Adrenal gland (tissue), 5 donors: ENCODE measurements at regions not wholly inside any gene's neighbourhood (a gene's known extent, or its start where the extent isn't known, plus 50 kb on each side); places are given as distances from the start of the nearest gene placed in this dataset.

ENCODE experiments used
- CTCF ChIP-seq, 6 experiments: fragments of 450-650 bp in 4 of 6; fragments of 200-600 bp in 2 of 6; sonication (generic) in 1 of 6; IDR thresholded peaks; 1 replicate in 5 of 6; 2 replicates in 1 of 6; pipeline versions ENCODE4 v1.5.1 to v1.8.0; 2016 to 2021; ENCODE audit warnings: antibody characterized with exemption in 6 of 6, mild to moderate bottlenecking in 2 of 6, moderate library complexity in 1 of 6
- POLR2A ChIP-seq, 2 donors: fragments of 450-650 bp; IDR thresholded peaks; one replicate each; pipeline ENCODE4 v1.6.1; 2017; ENCODE audit warnings: antibody characterized with exemption in 2 of 2, mild to moderate bottlenecking in 2 of 2, moderate library complexity in 1 of 2
- donor health status: DM: no; HTN: no; CAD: no.

- TF ChIP-seq CTCF (IDR thresholded peaks at IDR 0.05) (no peak), POLR2A (IDR thresholded peaks at IDR 0.05) (no peak)
Measured at GRCh38 chr16:86157616-86158247, 258.8 kb downstream of the IRF8 start.
